ENCODE measurements at regions not wholly inside any gene's neighbourhood (a gene's known extent, or its start where the extent isn't known, plus 50 kb on each side); places are given as distances from the start of the nearest gene placed in this dataset.

- no peak overlapping the region for H4K8ac ChIP-seq (ENCODE audit: low read depth in 2 of 2, low read length in 2 of 2)
- H3K23ac ChIP-seq (ENCODE audit: low read depth, low read length), result no peak overlapping the region
- intact Hi-C loops (cut with micrococcal nuclease) (no loop called here), dilution Hi-C loops (cut with HindIII; ENCODE audit: low sequenced_read_pairs, unreplicated experiment) (no loop called here), in situ Hi-C loops (cut with MboI; ENCODE audit: low sequenced_read_pairs) (no loop called here)
- H3K27ac ChIP-seq (ENCODE audit: insufficient read depth, low read length), result no peak overlapping the region
- no peaks in the 10 kb centered on the region for H3K9me1 ChIP-seq (ENCODE audit: insufficient read depth, low read length)
- TF ChIP-seq RAD21 (IDR thresholded peaks at IDR 0.05; ENCODE audit: low read length), result no peak
- TF ChIP-seq CEBPB (IDR thresholded peaks at IDR 0.05; ENCODE audit: low read depth, low read length), result no peak
- no peak for TF ChIP-seq CHD1 (IDR thresholded peaks at IDR 0.05; ENCODE audit: low read depth, low read length)
- no peak for TF ChIP-seq ELK1 (IDR thresholded peaks at IDR 0.05; ENCODE audit: borderline replicate concordance, low read depth, low read length)
- TF ChIP-seq MXI1 (IDR thresholded peaks at IDR 0.05; ENCODE audit: borderline replicate concordance, low read depth, low read length), result no peak
- no peak for TF ChIP-seq RCOR1 (IDR thresholded peaks at IDR 0.05; ENCODE audit: insufficient replicate concordance, low read length)
- no peak for TF ChIP-seq CTCF (conservative IDR thresholded peaks at IDR 0.05; ENCODE audit: low read depth, low read length)
- TF ChIP-seq MAFK (IDR thresholded peaks at IDR 0.05; ENCODE audit: low read depth, low read length), result no peak
- TF ChIP-seq NFE2L2 (IDR thresholded peaks at IDR 0.05; ENCODE audit: low read depth, low read length), result no peak
- no peak for TF ChIP-seq SMC3 (IDR thresholded peaks at IDR 0.05; ENCODE audit: low read depth, low read length)
- no peak for TF ChIP-seq BHLHE40 (IDR thresholded peaks at IDR 0.05; ENCODE audit: low read depth, low read length)
- no peak for TF ChIP-seq MAZ (IDR thresholded peaks at IDR 0.05; ENCODE audit: borderline replicate concordance, low read depth, low read length)
- no peak for TF ChIP-seq FOS (IDR thresholded peaks at IDR 0.05; ENCODE audit: low read depth, low read length)
- no peak for TF ChIP-seq RFX5 (IDR thresholded peaks at IDR 0.05; ENCODE audit: low read depth, low read length)
- TF ChIP-seq POLR2A (IDR thresholded peaks at IDR 0.05; ENCODE audit: low read depth, low read length), result no peak
- no peak for TF ChIP-seq USF2 (IDR thresholded peaks at IDR 0.05; ENCODE audit: low read depth, low read length)
- peaks cover 5% of the 10 kb centered on the region for H3K27me3 ChIP-seq (ENCODE audit: control insufficient read depth, insufficient read depth, low read length)
- H3K4me1 ChIP-seq (ENCODE audit: control insufficient read depth, insufficient read depth, low read length), result 0 out of 2 replicates have a peak, but pooled peaks cover 1% of the 10 kb centered on the region
- ATAC-seq (ENCODE audit: low read depth) (no peak), DNase-seq (no peak)
- peaks cover 3% of the 10 kb centered on the region for H3K9me3 ChIP-seq (ENCODE audit: control insufficient read depth, insufficient read depth, low read length)
- no peak overlapping the region for H3K9ac ChIP-seq (ENCODE audit: low read depth, low read length)
- H2AK5ac ChIP-seq (ENCODE audit: low read depth, low read length), result no peak overlapping the region
- no peak overlapping the region for H4K5ac ChIP-seq (ENCODE audit: low read depth, low read length)
- no peak overlapping the region for H2BK15ac ChIP-seq (ENCODE audit: low read depth, low read length)
- H3K4me2 ChIP-seq (ENCODE audit: low read depth, low read length), result no peak overlapping the region
- WGBS, 2 experiments (ENCODE audit: extremely low coverage in 2 of 2, insufficient read length in 1 of 2), result 29% methylated on average over 3 of the region's 16 CpGs; no CpG with 5 or more reads in 1 of the 2 experiments
- BruUV-seq (replicated peaks), result no TSS peak
- no peaks in the 10 kb centered on the region for H4K20me1 ChIP-seq (ENCODE audit: insufficient read depth, low read length)
- no peak overlapping the region for H2BK20ac ChIP-seq (ENCODE audit: low read depth, low read length)
- H4K91ac ChIP-seq (ENCODE audit: insufficient read depth, low read depth, low read length), result no peak overlapping the region
- no peak overlapping the region for H3K4ac ChIP-seq (ENCODE audit: low read depth, low read length)
- H3K4me3 ChIP-seq (ENCODE audit: insufficient read depth, low read depth, low read length), result no peak overlapping the region
- ChIA-PET CTCF (interaction anchor here (0.6 kb wide), 1 partner anchor 285 kb away, joined by 3 read pairs; no protein-coding TSS in a partner anchor), POLR2A (ENCODE audit: unreplicated experiment) (no interaction called here)
- no peaks in the 10 kb centered on the region for H3K79me1 ChIP-seq (ENCODE audit: low read depth in 1 of 2, low read length in 2 of 2)
- H3K36me3 ChIP-seq (ENCODE audit: control insufficient read depth, insufficient read depth, low read length), result no peaks in the 10 kb centered on the region
- H3K14ac ChIP-seq (replicated peaks; ENCODE audit: low read depth, low read length), result no peak overlapping the region
- H2BK5ac ChIP-seq (ENCODE audit: low read depth, low read length, poor library complexity, severe bottlenecking), result no peak overlapping the region
- no peak overlapping the region for H3K56ac ChIP-seq (ENCODE audit: extremely low read depth, insufficient read depth, low read length)
- H2AFZ ChIP-seq (replicated peaks; ENCODE audit: low read length, poor library complexity), result peak overlapping the region; percentile 17
- H2BK120ac ChIP-seq (ENCODE audit: low read depth, low read length), result no peak overlapping the region
- no peak overlapping the region for H3K18ac ChIP-seq (ENCODE audit: low read depth, low read length)
- H2AK9ac ChIP-seq (replicated peaks; ENCODE audit: low read depth, low read length, poor library complexity), result no peak overlapping the region
Measured at GRCh38 chrX:39969099-39969818, 128.5 kb downstream of the BCOR start.

Data from IMR-90 (cell line).